ENCODE measurements at regions not wholly inside any gene's neighbourhood (a gene's known extent, or its start where the extent isn't known, plus 50 kb on each side); places are given as distances from the start of the nearest gene placed in this dataset.

DNA sequence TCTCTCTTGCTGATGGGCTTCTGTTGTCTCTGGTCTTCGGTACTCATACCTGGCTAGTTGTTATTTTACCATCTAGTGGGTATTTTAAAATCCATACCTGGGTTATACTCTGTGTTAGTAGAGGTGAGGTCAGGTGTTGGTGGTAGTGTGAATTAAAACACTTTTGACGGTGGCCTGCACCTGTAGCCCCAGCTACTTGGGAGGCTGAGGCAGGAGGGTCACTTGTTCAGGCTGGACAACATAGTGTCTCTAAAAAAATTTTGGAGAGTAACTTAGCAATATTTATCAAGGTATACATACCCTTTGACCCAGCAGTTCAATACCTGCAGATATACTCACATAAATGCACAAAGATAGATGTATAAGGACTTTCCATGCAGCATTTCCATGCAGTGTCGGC, 55.4 kb downstream of the GSX1 start:
- Mint-ChIP-seq H3K4me1 (ENCODE audit: low read depth) (no peaks in the 10 kb centered on the region), H3K27me3 (peaks cover 53% of the 10 kb centered on the region), H3K4me3 (no peak overlapping the region), H3K27ac (no peak overlapping the region), H3K9me3 (peaks cover 3% of the 10 kb centered on the region), H3K36me3 (ENCODE audit: low read depth) (no peaks in the 10 kb centered on the region)
- no peak for DNase-seq

DNA sequence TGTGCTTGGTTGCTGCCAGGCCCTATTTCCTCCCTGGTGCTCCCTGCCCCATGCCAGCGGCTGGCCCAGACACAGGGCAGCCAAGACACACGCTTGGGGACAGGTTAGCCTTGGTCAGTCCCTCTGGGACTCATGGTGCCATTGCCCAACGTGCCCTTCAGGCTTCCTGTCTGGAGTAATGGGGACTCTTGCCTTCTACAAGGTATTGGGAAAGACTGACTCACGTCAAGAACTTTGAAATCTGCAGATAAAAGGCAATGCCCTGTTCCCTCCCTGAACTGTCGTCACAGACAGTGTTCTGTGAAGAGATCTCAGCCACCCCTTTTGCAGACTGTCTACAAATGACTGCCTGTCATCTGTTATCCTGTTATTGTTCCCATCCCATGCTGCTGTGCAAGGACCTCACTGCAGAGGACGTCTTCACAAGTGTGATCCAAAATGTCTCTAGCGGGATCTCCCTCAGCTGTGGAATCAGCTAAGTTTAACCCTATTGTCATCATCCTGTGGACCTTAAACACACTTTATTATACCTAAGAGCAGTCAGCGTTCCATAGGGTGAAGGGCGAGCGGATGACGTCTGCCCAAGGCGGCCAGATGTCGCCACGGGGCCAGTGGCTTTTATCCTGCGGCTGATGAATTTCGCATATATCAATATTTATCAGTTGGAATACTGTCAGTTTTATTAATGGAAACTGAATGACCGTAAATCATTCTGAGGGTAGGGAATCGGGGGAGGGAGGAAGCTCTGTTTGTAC, 59.0 kb downstream of the GSX1 start:
- Mint-ChIP-seq H3K27ac (no peak overlapping the region), H3K9me3 (no peaks in the 10 kb centered on the region), H3K4me1 (ENCODE audit: low read depth) (no peaks in the 10 kb centered on the region), H3K27me3 (peaks cover 60% of the 10 kb centered on the region), H3K36me3 (ENCODE audit: low read depth) (no peaks in the 10 kb centered on the region), H3K4me3 (no peak overlapping the region)
- DNase-seq: no peak

DNA sequence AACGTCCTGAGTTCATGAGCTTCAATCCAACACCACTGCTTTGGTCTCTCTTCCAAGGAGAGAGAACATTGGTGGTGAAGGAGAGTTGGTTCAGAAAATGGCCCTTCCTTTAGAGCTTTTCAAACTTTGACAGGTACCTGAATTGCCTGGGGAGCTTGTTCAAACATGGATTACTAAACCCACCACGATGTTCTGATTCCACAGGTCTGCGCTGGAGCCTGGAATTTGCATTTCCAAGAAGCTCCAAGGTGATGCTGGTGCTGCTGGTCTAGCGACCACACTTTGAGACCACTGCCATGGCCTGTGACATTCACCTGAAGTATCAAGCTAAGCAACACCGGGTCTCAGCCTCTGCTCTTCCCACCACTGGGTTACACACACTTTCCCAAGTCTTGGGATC, 60.2 kb downstream of the GSX1 start:
- no peak for DNase-seq
- Mint-ChIP-seq H3K4me1 (ENCODE audit: low read depth) (no peaks in the 10 kb centered on the region), H3K27me3 (peaks cover 62% of the 10 kb centered on the region)

DNA sequence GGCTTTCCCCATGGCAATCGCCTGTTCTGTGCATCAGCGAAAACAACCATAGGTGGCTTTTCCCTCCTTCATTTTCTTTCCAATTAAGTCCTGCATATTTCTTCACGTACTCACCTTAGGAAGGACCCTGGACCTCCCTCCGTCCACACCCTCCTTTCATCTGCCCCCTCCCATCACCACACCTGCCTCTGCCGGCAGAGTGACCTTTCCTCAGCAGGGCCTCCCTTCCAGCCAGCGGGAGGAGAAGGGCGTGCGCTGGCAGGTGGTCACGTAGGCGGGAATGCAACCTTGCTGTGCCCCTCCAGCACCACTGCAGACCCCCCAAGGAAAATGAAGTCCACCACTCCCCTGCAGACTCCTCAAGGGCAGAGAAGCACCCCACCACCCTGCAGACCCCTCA, 61.1 kb downstream of the GSX1 start:
- no peaks in the 10 kb centered on the region for H3K36me3 Mint-ChIP-seq (ENCODE audit: low read depth)
- no peak overlapping the region for H3K4me3 Mint-ChIP-seq
- H3K27me3 Mint-ChIP-seq: peaks cover 55% of the 10 kb centered on the region
- DNase-seq: no peak
- no peaks in the 10 kb centered on the region for H3K4me1 Mint-ChIP-seq (ENCODE audit: low read depth)
- no peaks in the 10 kb centered on the region for H3K9me3 Mint-ChIP-seq
- H3K27ac Mint-ChIP-seq: no peak overlapping the region

More for the DNA sequence above, 60.2 kb downstream of the GSX1 start:
- Mint-ChIP-seq H3K27ac (no peak overlapping the region), H3K9me3 (no peaks in the 10 kb centered on the region), H3K4me3 (no peak overlapping the region), H3K36me3 (ENCODE audit: low read depth) (no peaks in the 10 kb centered on the region)

DNA sequence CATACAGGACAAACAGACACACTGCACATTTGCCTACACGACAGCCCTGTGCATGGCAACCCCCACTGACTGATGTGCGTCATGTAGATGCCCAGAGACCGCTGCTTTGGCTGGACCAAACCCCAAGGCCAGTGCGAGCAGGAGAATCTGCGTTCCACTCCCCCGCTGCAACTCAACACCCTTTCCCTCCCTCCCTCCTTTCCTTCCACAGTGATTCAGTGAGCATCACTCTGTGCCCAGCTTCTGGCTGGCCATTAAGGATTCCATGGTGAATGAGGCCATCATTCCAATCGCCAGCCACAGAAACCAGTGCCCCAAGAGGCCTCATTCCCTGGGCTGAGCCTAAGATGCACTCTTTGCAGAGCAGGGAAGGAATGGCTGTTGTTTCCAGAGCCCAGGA, 61.6 kb downstream of the GSX1 start:
- Mint-ChIP-seq H3K4me1 (ENCODE audit: low read depth) (no peaks in the 10 kb centered on the region), H3K36me3 (ENCODE audit: low read depth) (no peaks in the 10 kb centered on the region), H3K27ac (no peak overlapping the region), H3K9me3 (no peaks in the 10 kb centered on the region), H3K27me3 (peaks cover 55% of the 10 kb centered on the region), H3K4me3 (no peak overlapping the region)
- no peak for DNase-seq

DNA sequence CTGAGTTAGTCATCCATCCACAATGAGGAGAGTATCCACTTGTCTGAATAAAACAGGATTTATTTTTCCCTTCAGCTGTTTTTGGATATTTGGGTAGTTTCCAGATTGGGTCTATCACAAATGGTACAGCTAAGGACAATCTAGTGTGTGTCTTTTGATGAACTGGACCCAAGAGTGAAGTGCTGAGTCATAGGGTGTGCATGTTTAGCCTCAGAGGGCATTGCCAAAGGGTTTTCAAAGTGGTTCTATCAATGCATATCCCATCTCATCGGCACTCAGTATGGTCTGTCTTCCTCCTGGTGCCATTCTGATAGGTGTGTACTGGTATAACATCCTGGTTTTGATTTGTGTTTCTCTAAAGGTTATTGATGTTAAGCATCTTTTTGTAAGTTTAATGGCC, 62.3 kb downstream of the GSX1 start:
- no peak for DNase-seq
- H3K4me1 Mint-ChIP-seq (ENCODE audit: low read depth): no peaks in the 10 kb centered on the region
- no peaks in the 10 kb centered on the region for H3K36me3 Mint-ChIP-seq (ENCODE audit: low read depth)
- H3K27ac Mint-ChIP-seq: no peak overlapping the region
- H3K9me3 Mint-ChIP-seq: no peaks in the 10 kb centered on the region
- H3K4me3 Mint-ChIP-seq: no peak overlapping the region
- peaks cover 48% of the 10 kb centered on the region for H3K27me3 Mint-ChIP-seq

DNA sequence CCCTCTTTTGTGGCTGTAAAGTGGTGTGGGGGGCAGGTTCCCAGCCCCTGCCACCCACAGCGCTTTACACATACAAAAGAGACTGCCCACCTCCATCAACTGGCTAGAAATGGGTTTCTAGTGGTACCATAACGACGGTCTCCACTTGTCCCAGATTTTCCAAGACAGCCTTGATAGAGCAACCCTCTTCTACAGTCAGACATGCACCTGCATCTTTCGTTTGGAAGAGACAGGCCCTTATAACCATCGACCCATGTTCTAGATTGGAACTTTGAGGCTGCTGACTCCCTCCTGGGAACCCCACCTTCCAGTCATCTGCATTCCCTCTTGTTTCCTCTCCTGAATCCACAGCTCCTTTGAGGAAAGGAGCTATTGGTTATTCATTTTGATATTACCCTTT, 63.1 kb downstream of the GSX1 start:
- Mint-ChIP-seq H3K27ac (no peak overlapping the region), H3K4me1 (ENCODE audit: low read depth) (no peaks in the 10 kb centered on the region), H3K27me3 (peaks cover 46% of the 10 kb centered on the region), H3K9me3 (no peaks in the 10 kb centered on the region), H3K4me3 (no peak overlapping the region), H3K36me3 (ENCODE audit: low read depth) (no peaks in the 10 kb centered on the region)
- DNase-seq: no peak

DNA sequence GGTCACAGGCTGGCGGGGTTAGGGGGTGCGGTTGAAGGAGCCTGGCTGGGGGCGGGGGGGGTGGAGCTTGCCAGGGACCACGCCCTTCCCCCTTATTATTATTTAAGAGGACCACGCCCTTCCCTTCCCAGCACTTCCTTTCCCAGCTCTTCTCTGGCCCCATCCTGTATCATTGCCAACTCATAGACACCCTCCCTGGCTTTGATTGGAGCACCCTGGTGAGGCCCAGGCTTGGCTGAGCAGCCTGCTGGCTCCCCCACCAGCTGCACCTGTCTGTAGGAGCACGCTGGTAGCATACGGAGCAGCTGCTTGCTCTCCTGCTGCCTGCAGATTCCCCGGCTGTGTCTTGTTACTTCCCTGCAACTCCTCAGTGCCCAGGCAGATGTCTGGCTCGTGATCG, 62.5 kb upstream of the PDX1 start:
- H3K27me3 Mint-ChIP-seq: peaks cover 40% of the 10 kb centered on the region
- no peaks in the 10 kb centered on the region for H3K4me1 Mint-ChIP-seq (ENCODE audit: low read depth)
- DNase-seq: no peak
- H3K9me3 Mint-ChIP-seq: no peaks in the 10 kb centered on the region
- no peak overlapping the region for H3K4me3 Mint-ChIP-seq
- H3K36me3 Mint-ChIP-seq (ENCODE audit: low read depth): no peaks in the 10 kb centered on the region
- H3K27ac Mint-ChIP-seq: no peak overlapping the region

DNA sequence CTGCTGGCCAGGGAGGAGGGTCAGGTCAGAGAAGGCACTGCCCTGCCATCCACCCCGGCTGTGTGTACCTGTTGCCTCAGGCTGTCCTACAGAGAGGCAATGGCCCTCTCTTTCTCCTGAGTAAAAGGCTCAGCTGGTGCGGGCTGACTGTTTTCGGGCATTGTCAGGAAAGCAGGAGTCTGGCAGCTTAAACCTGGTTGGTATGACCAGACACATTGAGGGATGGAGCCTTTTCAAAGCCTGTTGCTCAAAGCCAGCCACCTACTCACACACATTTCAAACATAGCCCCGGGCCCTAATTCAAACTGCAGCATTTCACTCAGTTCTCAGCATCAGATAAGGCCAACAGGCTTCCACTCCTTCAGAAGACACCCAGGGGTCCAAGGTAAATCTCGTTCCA, 61.8 kb upstream of the PDX1 start:
- no peak for DNase-seq
- Mint-ChIP-seq H3K27me3 (peaks cover 41% of the 10 kb centered on the region), H3K9me3 (no peaks in the 10 kb centered on the region), H3K36me3 (ENCODE audit: low read depth) (no peaks in the 10 kb centered on the region), H3K4me3 (no peak overlapping the region), H3K4me1 (ENCODE audit: low read depth) (no peaks in the 10 kb centered on the region), H3K27ac (no peak overlapping the region)

DNA sequence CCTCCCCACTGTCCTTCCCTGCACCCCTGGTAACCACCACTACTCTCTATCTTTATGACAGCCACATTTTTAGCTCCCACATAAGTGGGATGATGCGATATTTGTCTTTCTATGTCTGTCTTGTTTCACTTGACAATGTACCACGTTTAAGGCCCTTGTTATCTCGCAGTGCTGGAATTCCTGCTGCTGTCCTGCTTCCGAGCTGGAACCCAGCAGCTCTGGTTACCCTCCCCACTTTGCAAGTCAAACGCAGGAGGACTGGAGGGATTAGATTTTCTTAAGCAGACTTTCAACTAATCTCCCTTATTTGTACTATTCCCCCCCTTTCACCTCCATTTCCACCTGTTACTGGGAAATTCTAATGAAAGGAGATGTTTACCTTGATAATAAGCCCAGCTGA, 59.1 kb upstream of the PDX1 start:
- no peak for DNase-seq
- no peaks in the 10 kb centered on the region for H3K9me3 Mint-ChIP-seq
- H3K4me3 Mint-ChIP-seq: no peak overlapping the region

DNA sequence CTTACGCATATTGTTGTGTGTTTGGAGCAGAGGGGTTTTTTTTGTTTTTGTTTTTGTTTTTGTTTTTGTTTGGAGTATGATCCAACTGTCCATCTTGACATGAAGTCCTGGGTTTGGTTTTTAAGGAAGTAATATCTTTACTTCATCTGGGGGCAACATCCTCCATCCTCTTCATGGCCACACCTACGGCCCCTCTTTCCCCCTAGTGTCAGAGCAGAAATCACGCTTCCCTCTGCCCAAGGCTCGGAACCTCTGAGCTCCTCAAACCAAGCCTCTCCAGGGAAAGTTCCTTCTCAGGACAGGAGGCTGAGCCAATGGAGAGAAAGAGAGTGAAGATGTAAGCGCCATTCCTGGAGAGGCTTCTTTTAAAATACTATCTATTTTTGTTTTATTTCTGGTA, 58.6 kb upstream of the PDX1 start:
- H3K4me3 Mint-ChIP-seq: no peak overlapping the region
- no peaks in the 10 kb centered on the region for H3K4me1 Mint-ChIP-seq (ENCODE audit: low read depth)
- H3K9me3 Mint-ChIP-seq: no peaks in the 10 kb centered on the region
- no peak overlapping the region for H3K27ac Mint-ChIP-seq
- H3K27me3 Mint-ChIP-seq: peaks cover 43% of the 10 kb centered on the region
- no peak for DNase-seq
- no peaks in the 10 kb centered on the region for H3K36me3 Mint-ChIP-seq (ENCODE audit: low read depth)

More for the DNA sequence above, 59.1 kb upstream of the PDX1 start:
- peaks cover 43% of the 10 kb centered on the region for H3K27me3 Mint-ChIP-seq
- no peaks in the 10 kb centered on the region for H3K4me1 Mint-ChIP-seq (ENCODE audit: low read depth)
- H3K27ac Mint-ChIP-seq: no peak overlapping the region
- no peaks in the 10 kb centered on the region for H3K36me3 Mint-ChIP-seq (ENCODE audit: low read depth)

DNA sequence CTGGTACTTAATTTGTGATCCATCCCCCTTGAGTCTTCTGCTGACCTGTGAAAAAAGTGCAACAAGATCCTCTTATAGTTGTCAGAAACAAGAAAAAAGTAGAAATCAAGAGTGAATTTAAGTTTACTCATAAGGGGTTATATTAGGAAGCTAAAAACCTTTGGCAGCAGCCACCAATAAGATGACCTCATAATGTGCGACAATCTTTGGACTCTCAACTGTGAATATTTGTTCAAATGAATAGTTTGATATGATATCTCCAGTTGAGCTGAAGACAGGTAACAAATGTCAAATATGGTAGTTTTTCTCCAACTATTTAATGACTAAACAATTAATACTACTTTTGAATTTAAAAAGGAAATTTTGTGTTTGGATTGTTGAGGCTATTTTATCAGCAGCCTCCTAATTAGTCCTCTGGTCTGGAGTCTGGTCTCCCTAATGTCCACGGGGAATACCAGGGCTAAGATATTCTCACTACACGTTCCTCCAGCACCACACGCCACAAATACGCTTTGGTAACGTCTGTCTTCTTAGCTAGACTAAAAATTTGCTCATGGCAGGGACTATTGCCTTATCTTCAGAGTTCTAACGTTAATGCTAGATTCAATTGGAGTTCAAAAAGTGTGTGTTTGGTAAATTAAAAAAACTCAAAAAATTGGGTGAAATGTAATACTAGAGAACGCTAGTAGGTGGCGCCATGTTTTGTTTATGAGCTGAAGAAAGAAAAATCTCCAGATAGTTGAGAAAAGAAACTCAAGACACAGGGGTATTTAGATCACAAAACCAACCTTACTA, 51.0 kb upstream of the PDX1 start:
- Mint-ChIP-seq H3K4me3 (no peak overlapping the region), H3K27me3 (peaks cover 40% of the 10 kb centered on the region), H3K27ac (no peak overlapping the region), H3K4me1 (ENCODE audit: low read depth) (no peaks in the 10 kb centered on the region), H3K36me3 (ENCODE audit: low read depth) (no peaks in the 10 kb centered on the region), H3K9me3 (no peaks in the 10 kb centered on the region)
- DNase-seq: no peak

DNA sequence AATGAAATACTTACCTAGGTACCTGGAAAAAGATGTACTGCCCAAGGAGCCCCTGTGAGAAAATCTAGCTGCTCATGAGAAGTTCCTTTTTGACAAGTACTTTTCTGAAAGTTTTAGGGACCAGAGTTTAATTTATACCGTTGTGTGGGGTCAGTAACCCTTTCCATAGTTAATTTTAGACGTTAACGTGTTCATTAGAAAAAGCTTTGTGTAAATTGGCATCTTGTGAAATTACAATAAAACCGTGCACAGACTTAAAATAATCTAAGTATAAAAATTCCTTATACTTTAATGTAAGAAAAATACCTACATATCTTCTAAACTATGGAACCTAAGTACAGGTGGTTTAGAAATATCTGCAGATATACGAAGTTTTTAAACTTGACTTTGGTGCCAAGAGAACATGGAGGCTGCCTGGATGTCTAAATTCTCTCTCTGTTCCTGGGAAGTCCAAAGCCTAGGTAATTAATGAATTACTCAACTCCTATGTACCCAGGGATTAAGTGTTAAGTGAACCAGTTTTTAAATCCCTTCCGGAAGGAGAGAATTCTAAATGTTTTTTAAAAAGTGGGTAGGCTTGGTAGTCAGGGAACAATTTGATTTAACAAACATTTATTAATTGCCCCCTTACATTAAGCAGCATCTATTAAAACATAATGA, 50.2 kb upstream of the PDX1 start:
- H3K27me3 Mint-ChIP-seq: peaks cover 37% of the 10 kb centered on the region
- no peak overlapping the region for H3K27ac Mint-ChIP-seq
- H3K4me3 Mint-ChIP-seq: no peak overlapping the region
- no peaks in the 10 kb centered on the region for H3K36me3 Mint-ChIP-seq (ENCODE audit: low read depth)
- no peak for DNase-seq
- no peaks in the 10 kb centered on the region for H3K9me3 Mint-ChIP-seq
- H3K4me1 Mint-ChIP-seq (ENCODE audit: low read depth): no peaks in the 10 kb centered on the region

Measured in activated T-cell treated with anti-CD3 and anti-CD28 coated beads, Interleukin-2, amount 50 U/mL, for 24 hours (primary cell).